ENCODE measurements at regions not wholly inside any gene's neighbourhood (a gene's known extent, or its start where the extent isn't known, plus 50 kb on each side); places are given as distances from the start of the nearest gene placed in this dataset.
"Not testable (repeated sequence)": the region's sequence is repeated elsewhere in the genome, so short reads cannot be mapped to it uniquely, and the experiment has no call there.

GRCh38 chr11:122220321-122220720 lies 104.3 kb upstream of the BLID start:
- DNase-seq: no peak

- no peak for DNase-seq
These were observed 103.8 kb upstream of the BLID start for GRCh38 chr11:122219791-122220190.

- DNase-seq: peak in 1 of 2 experiments; percentile 62
These were observed 99.4 kb upstream of the BLID start for GRCh38 chr11:122215244-122215992.

GRCh38 chr11:122214567-122214966 lies 98.6 kb upstream of the BLID start:
- no peak for DNase-seq

- DNase-seq: no peak
These were observed 98.1 kb upstream of the BLID start for GRCh38 chr11:122214080-122214479.

GRCh38 chr11:122213171-122213570 lies 97.2 kb upstream of the BLID start:
- DNase-seq: no peak

- DNase-seq: no peak
These were observed 94.5 kb upstream of the BLID start for GRCh38 chr11:122210367-122210997.

- DNase-seq: no peak
These were observed 93.8 kb upstream of the BLID start for GRCh38 chr11:122209619-122210366.

GRCh38 chr11:122207921-122208764 lies 92.1 kb upstream of the BLID start:
- DNase-seq: no peak

GRCh38 chr11:122207505-122207904 lies 91.5 kb upstream of the BLID start:
- no peak for DNase-seq

GRCh38 chr11:122205036-122205435 lies 89.0 kb upstream of the BLID start:
- DNase-seq: no peak

- no peak for DNase-seq
These were observed 88.2 kb upstream of the BLID start for GRCh38 chr11:122204206-122204605.

GRCh38 chr11:122202951-122203456 lies 87.0 kb upstream of the BLID start:
- peak in 1 of 2 experiments; percentile 70 for DNase-seq

- no peak for DNase-seq
These were observed 86.3 kb upstream of the BLID start for GRCh38 chr11:122202161-122202950.

- no peak for DNase-seq
These were observed 85.1 kb upstream of the BLID start for GRCh38 chr11:122201106-122201505.

- DNase-seq: no peak
These were observed 83.6 kb upstream of the BLID start for GRCh38 chr11:122199661-122200060.

GRCh38 chr11:122198291-122198983 lies 82.4 kb upstream of the BLID start:
- DNase-seq: no peak

- DNase-seq: no peak
These were observed 81.3 kb upstream of the BLID start for GRCh38 chr11:122197066-122197987.

- DNase-seq: no peak
These were observed 79.8 kb upstream of the BLID start for GRCh38 chr11:122195790-122196189.

- DNase-seq: not testable (repeated sequence)
These were observed 78.0 kb upstream of the BLID start for GRCh38 chr11:122193881-122194480.

Measured in NCI-H526 (cell line).